Subcutaneous abdominal adipose tissue (tissue), 5 donors: ENCODE measurements at regions not wholly inside any gene's neighbourhood (a gene's known extent, or its start where the extent isn't known, plus 50 kb on each side); places are given as distances from the start of the nearest gene placed in this dataset.

Experiments
- H3K27ac ChIP-seq: one replicate; pipeline ENCODE4 v1.7.0; 2013; ENCODE audit warnings: low read depth, mild to moderate bottlenecking, inconsistent platforms, low read length, moderate library complexity
- H3K27me3 ChIP-seq, 5 donors: one replicate each; pipeline ENCODE4 v1.7.0; 2013; ENCODE audit warnings: low read length in 5 of 5, inconsistent platforms in 1 of 5; ENCODE audit not compliant: control insufficient read depth in 5 of 5, insufficient read depth in 4 of 5
- H3K36me3 ChIP-seq, 5 donors: one replicate each; pipeline ENCODE4 v1.7.0; 2013; ENCODE audit warnings: low read length in 5 of 5; ENCODE audit not compliant: control insufficient read depth in 5 of 5, insufficient read depth in 5 of 5
- H3K4me1 ChIP-seq, 5 donors: one replicate each; pipeline ENCODE4 v1.7.0; 2013; ENCODE audit warnings: low read length in 5 of 5, mild to moderate bottlenecking in 3 of 5, moderate library complexity in 1 of 5; ENCODE audit not compliant: control insufficient read depth in 5 of 5, insufficient read depth in 5 of 5
- H3K4me3 ChIP-seq, 5 donors: one replicate each; pipeline ENCODE4 v1.7.0; 2013; ENCODE audit warnings: low read length in 5 of 5, low read depth in 1 of 5
- H3K9ac ChIP-seq, 5 donors: one replicate each; pipeline ENCODE4 v1.7.0; 2013; ENCODE audit warnings: low read length in 5 of 5, mild to moderate bottlenecking in 4 of 5, moderate library complexity in 3 of 5
- H3K9me3 ChIP-seq, 5 donors: one replicate each; pipeline ENCODE4 v1.7.0; 2013; ENCODE audit warnings: low read length in 5 of 5; ENCODE audit not compliant: control insufficient read depth in 5 of 5
- donor health status: healthy.
- donor health status: healthy.
- donor health status: healthy.
- donor health status: healthy.
- donor health status: healthy.

GRCh38 chr10:118835682-118836326, 81.0 kb upstream of the CACUL1 start:
- no peaks in the 10 kb centered on the region for H3K9me3 ChIP-seq
- no peak overlapping the region for H3K27ac ChIP-seq
- H3K27me3 ChIP-seq = no peaks in the 10 kb centered on the region
- H3K4me3 ChIP-seq = no peak overlapping the region
- H3K9ac ChIP-seq = no peak overlapping the region
- peaks cover 0 to 11% (median 9%) of the 10 kb centered on the region in 5 donors for H3K4me1 ChIP-seq
- no peaks in the 10 kb centered on the region for H3K36me3 ChIP-seq

- Histone ChIP-seq H3K9me3 (no peaks in the 10 kb centered on the region), H3K4me3 (no peak overlapping the region), H3K27ac (no peak overlapping the region), H3K4me1 (peaks cover 0 to 6% (median 3%) of the 10 kb centered on the region in 5 donors), H3K27me3 (no peaks in the 10 kb centered on the region), H3K9ac (no peak overlapping the region), H3K36me3 (no peaks in the 10 kb centered on the region)
These were observed 83.6 kb upstream of the CACUL1 start for GRCh38 chr10:118838364-118838763.

- no peaks in the 10 kb centered on the region for H3K36me3 ChIP-seq
- H3K9ac ChIP-seq = no peak overlapping the region
- H3K4me1 ChIP-seq = peaks cover 0 to 14% (median 9%) of the 10 kb centered on the region in 5 donors
- H3K4me3 ChIP-seq = no peak overlapping the region
- no peaks in the 10 kb centered on the region for H3K27me3 ChIP-seq
- no peak overlapping the region for H3K27ac ChIP-seq
- H3K9me3 ChIP-seq = no peaks in the 10 kb centered on the region
These were observed 84.6 kb upstream of the CACUL1 start for GRCh38 chr10:118839348-118839747.

GRCh38 chr10:118840071-118840775, 85.5 kb upstream of the CACUL1 start:
- no peaks in the 10 kb centered on the region for H3K9me3 ChIP-seq
- H3K4me3 ChIP-seq = no peak overlapping the region
- no peaks in the 10 kb centered on the region for H3K36me3 ChIP-seq
- no peak overlapping the region for H3K9ac ChIP-seq
- H3K27me3 ChIP-seq = no peaks in the 10 kb centered on the region
- H3K27ac ChIP-seq = no peak overlapping the region
- peaks cover 0 to 23% (median 14%) of the 10 kb centered on the region in 5 donors for H3K4me1 ChIP-seq

GRCh38 chr10:118840776-118841468, 86.2 kb upstream of the CACUL1 start:
- Histone ChIP-seq H3K9me3 (no peaks in the 10 kb centered on the region), H3K4me3 (no peak overlapping the region), H3K36me3 (no peaks in the 10 kb centered on the region), H3K9ac (no peak overlapping the region), H3K27ac (no peak overlapping the region), H3K27me3 (no peaks in the 10 kb centered on the region), H3K4me1 (peaks cover 0 to 26% (median 15%) of the 10 kb centered on the region in 5 donors)

GRCh38 chr10:118841881-118842605, 87.3 kb upstream of the CACUL1 start:
- Histone ChIP-seq H3K27ac (no peak overlapping the region), H3K36me3 (no peaks in the 10 kb centered on the region), H3K9ac (no peak overlapping the region)

GRCh38 chr10:118842843-118843624, 88.3 kb upstream of the CACUL1 start:
- Histone ChIP-seq H3K9ac (no peak overlapping the region), H3K27me3 (no peaks in the 10 kb centered on the region), H3K36me3 (no peaks in the 10 kb centered on the region), H3K9me3 (no peaks in the 10 kb centered on the region), H3K27ac (no peak overlapping the region), H3K4me3 (no peak overlapping the region), H3K4me1 (peaks cover 0 to 26% (median 15%) of the 10 kb centered on the region in 5 donors)

More at GRCh38 chr10:118841881-118842605, 87.3 kb upstream of the CACUL1 start:
- peaks cover 0 to 26% (median 15%) of the 10 kb centered on the region in 5 donors for H3K4me1 ChIP-seq
- H3K4me3 ChIP-seq = no peak overlapping the region
- no peaks in the 10 kb centered on the region for H3K9me3 ChIP-seq
- no peaks in the 10 kb centered on the region for H3K27me3 ChIP-seq

- H3K4me1 ChIP-seq = peaks cover 0 to 26% (median 15%) of the 10 kb centered on the region in 5 donors
- no peaks in the 10 kb centered on the region for H3K36me3 ChIP-seq
- no peak overlapping the region for H3K9ac ChIP-seq
- no peaks in the 10 kb centered on the region for H3K9me3 ChIP-seq
- no peaks in the 10 kb centered on the region for H3K27me3 ChIP-seq
- no peak overlapping the region for H3K27ac ChIP-seq
- no peak overlapping the region for H3K4me3 ChIP-seq
These were observed 89.0 kb upstream of the CACUL1 start for GRCh38 chr10:118843647-118844265.
